Brain microvascular endothelial cell (primary cell): ENCODE measurements at regions not wholly inside any gene's neighbourhood (a gene's known extent, or its start where the extent isn't known, plus 50 kb on each side); places are given as distances from the start of the nearest gene placed in this dataset.

Source experiments
- DNase-seq: peaks from one replicate; pipeline ENCODE4 v3.0.0-alpha.2; 2020
- H3K27ac ChIP-seq: fragments of 250-450 bp; sonication (Bioruptor Pico); 2 replicates; pipeline ENCODE4 v1.5.1; 2020; ENCODE audit warnings: mild to moderate bottlenecking, moderate library complexity
- H3K27me3 ChIP-seq: fragments of 250-450 bp; sonication (Bioruptor Pico); replicated peaks from 2 replicates; pipeline ENCODE4 v1.5.1; 2020; ENCODE audit warnings: mild to moderate bottlenecking
- H3K36me3 ChIP-seq: fragments of 250-450 bp; sonication (Bioruptor Pico); replicated peaks from 2 replicates; pipeline ENCODE4 v1.5.1; 2020; ENCODE audit warnings: mild to moderate bottlenecking
- H3K4me3 ChIP-seq: 2 replicates; pipeline ENCODE4 v1.5.1; 2011; ENCODE audit warnings: low read depth, mild to moderate bottlenecking, control low read depth, low read length, moderate library complexity
- CTCF ChIP-seq: IDR thresholded peaks from 2 replicates; pipeline ENCODE4 v1.5.1; 2011; ENCODE audit warnings: low read depth, mild to moderate bottlenecking, moderate library complexity, low read length, control low read depth, inconsistent platforms; ENCODE audit errors: missing control alignments
- in situ Hi-C: cut with HindIII; loops from 2 replicates; pipeline ENCODE4 v1.10.0; 2017; ENCODE audit warnings: low sequenced_read_pairs, low pct_ligation_motif_present

- no peak for DNase-seq
- in situ Hi-C loops, result no loop called here
- no peak for TF ChIP-seq CTCF
These were observed 546.1 kb downstream of the NR2F1-AS1 start for GRCh38 chr5:93034621-93035590.

GRCh38 chr5:93022796-93023447 is 558.1 kb downstream of the NR2F1-AS1 start:
- no peak overlapping the region for H3K27ac ChIP-seq
- in situ Hi-C loops, result no loop called here
- DNase-seq, result no peak
- no peak for TF ChIP-seq CTCF
- H3K4me3 ChIP-seq, result no peak overlapping the region
- H3K27me3 ChIP-seq, result no peaks in the 10 kb centered on the region
- no peaks in the 10 kb centered on the region for H3K36me3 ChIP-seq

More at GRCh38 chr5:93034621-93035590, 546.1 kb downstream of the NR2F1-AS1 start:
- no peak overlapping the region for H3K4me3 ChIP-seq
- no peaks in the 10 kb centered on the region for H3K36me3 ChIP-seq
- H3K27me3 ChIP-seq, result no peaks in the 10 kb centered on the region
- H3K27ac ChIP-seq, result no peak overlapping the region

GRCh38 chr5:93022211-93022610 is 558.8 kb downstream of the NR2F1-AS1 start:
- DNase-seq, result no peak
- in situ Hi-C loops, result no loop called here
- no peak for TF ChIP-seq CTCF
- Histone ChIP-seq H3K27me3 (no peaks in the 10 kb centered on the region), H3K27ac (no peak overlapping the region), H3K4me3 (no peak overlapping the region), H3K36me3 (no peaks in the 10 kb centered on the region)

GRCh38 chr5:93019896-93020295 is 561.1 kb downstream of the NR2F1-AS1 start:
- no peak for TF ChIP-seq CTCF
- Histone ChIP-seq H3K27ac (no peak overlapping the region), H3K27me3 (no peaks in the 10 kb centered on the region), H3K4me3 (no peak overlapping the region), H3K36me3 (no peaks in the 10 kb centered on the region)
- no peak for DNase-seq
- in situ Hi-C loops, result no loop called here

- no peak for TF ChIP-seq CTCF
- no peaks in the 10 kb centered on the region for H3K36me3 ChIP-seq
- no peak overlapping the region for H3K4me3 ChIP-seq
- H3K27me3 ChIP-seq, result no peaks in the 10 kb centered on the region
- no peak overlapping the region for H3K27ac ChIP-seq
- in situ Hi-C loops, result no loop called here
- no peak for DNase-seq
These were observed 562.6 kb downstream of the NR2F1-AS1 start for GRCh38 chr5:93018461-93018860.
